22Rv1 (cell line): ENCODE measurements at regions not wholly inside any gene's neighbourhood (a gene's known extent, or its start where the extent isn't known, plus 50 kb on each side); places are given as distances from the start of the nearest gene placed in this dataset.

Source experiments
- H3K27ac ChIP-seq: fragments of 450-650 bp; 2 replicates; pipeline ENCODE4 v1.5.1; 2017
- ZFX ChIP-seq: fragments of 450-650 bp; IDR thresholded peaks from 2 replicates; pipeline ENCODE4 v1.6.1; 2017; ENCODE audit warnings: antibody characterized with exemption, borderline replicate concordance
- TF ChIP-seq, protein P1 (sequence below): fragments of 450-650 bp; IDR thresholded peaks from 2 replicates; pipeline ENCODE4 v1.5.1; 2017; ENCODE audit warnings: mild to moderate bottlenecking

GRCh38 chr13:85742355-85742754, 56.9 kb downstream of the SLITRK6 start:
- no peak for TF ChIP-seq ZFX
- TF ChIP-seq, protein P1, sequence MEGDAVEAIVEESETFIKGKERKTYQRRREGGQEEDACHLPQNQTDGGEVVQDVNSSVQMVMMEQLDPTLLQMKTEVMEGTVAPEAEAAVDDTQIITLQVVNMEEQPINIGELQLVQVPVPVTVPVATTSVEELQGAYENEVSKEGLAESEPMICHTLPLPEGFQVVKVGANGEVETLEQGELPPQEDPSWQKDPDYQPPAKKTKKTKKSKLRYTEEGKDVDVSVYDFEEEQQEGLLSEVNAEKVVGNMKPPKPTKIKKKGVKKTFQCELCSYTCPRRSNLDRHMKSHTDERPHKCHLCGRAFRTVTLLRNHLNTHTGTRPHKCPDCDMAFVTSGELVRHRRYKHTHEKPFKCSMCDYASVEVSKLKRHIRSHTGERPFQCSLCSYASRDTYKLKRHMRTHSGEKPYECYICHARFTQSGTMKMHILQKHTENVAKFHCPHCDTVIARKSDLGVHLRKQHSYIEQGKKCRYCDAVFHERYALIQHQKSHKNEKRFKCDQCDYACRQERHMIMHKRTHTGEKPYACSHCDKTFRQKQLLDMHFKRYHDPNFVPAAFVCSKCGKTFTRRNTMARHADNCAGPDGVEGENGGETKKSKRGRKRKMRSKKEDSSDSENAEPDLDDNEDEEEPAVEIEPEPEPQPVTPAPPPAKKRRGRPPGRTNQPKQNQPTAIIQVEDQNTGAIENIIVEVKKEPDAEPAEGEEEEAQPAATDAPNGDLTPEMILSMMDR, result no peak
- H3K27ac ChIP-seq, result no peak overlapping the region

- TF ChIP-seq, protein P1, result no peak
- no peak for TF ChIP-seq ZFX
- H3K27ac ChIP-seq, result no peak overlapping the region
These were observed 58.2 kb downstream of the SLITRK6 start for GRCh38 chr13:85741017-85741416.

GRCh38 chr13:85738696-85739320, 60.4 kb downstream of the SLITRK6 start:
- H3K27ac ChIP-seq, result no peak overlapping the region
- TF ChIP-seq, protein P1, result no peak
- TF ChIP-seq ZFX, result no peak

DNA sequence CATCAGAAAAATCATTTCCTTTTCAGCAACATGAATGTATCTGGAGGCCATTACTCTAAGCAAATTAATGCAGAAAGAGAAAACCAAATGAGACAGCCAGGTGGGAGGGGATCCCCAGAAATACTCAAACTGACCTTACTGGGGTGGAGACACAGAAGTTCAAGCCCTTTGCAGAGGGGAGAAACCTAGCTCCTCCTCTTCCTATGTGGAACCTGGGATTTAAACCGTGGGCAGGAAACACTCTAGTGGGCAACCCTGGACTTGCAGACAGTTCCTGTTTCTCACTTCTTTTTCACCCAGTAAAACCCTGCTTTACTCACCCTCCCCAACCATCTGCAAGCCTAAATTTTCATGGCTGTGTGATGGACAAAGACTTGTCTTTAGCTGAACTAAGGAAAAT, 61.3 kb downstream of the SLITRK6 start:
- TF ChIP-seq ZFX, result no peak
- TF ChIP-seq, protein P1, result no peak
- no peak overlapping the region for H3K27ac ChIP-seq

- TF ChIP-seq ZFX, result no peak
- TF ChIP-seq, protein P1, result no peak
- peak overlapping the region; percentile 43; the same call in 1 of the 2 replicates for H3K27ac ChIP-seq
These were observed 69.9 kb downstream of the SLITRK6 start for GRCh38 chr13:85729296-85729695.

DNA sequence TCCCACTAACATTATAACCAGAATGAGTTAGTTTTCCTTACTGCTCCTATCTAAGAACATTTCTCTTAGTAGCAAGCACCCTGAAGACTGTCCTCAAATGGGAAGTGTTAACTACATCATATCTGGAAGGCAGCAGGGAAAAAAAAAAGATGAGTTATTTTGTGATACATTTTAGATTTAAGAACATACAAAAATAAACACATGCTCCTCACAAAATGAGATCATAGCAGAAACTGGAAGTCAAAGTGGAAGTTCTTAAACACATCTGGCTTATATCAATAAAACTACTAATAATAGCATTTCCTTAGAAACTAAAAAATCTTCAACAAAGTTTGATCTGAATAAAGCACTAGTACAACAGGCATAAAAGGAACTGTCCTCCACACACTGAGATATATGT, 70.4 kb downstream of the SLITRK6 start:
- H3K27ac ChIP-seq, result peak overlapping the region; percentile 43; the same call in 1 of the 2 replicates
- no peak for TF ChIP-seq ZFX

GRCh38 chr13:85725433-85725832, 73.8 kb downstream of the SLITRK6 start:
- H3K27ac ChIP-seq, result peak overlapping the region; percentile 92
- TF ChIP-seq, protein P1, result no peak
- TF ChIP-seq ZFX, result no peak
